Ectodermal cell (in vitro differentiated cells): ENCODE measurements at regions not wholly inside any gene's neighbourhood (a gene's known extent, or its start where the extent isn't known, plus 50 kb on each side); places are given as distances from the start of the nearest gene placed in this dataset.

ENCODE experiments used
- H3K27ac ChIP-seq: 2 replicates; pipeline ENCODE4 v1.7.0; 2013; ENCODE audit warnings: mild to moderate bottlenecking, low read depth, low read length; ENCODE audit not compliant: insufficient read depth, poor library complexity, severe bottlenecking
- H3K27me3 ChIP-seq: 2 replicates; pipeline ENCODE4 v1.7.0; 2013; ENCODE audit warnings: mild to moderate bottlenecking, low read length; ENCODE audit not compliant: insufficient read depth, control insufficient read depth, poor library complexity, severe bottlenecking
- H3K36me3 ChIP-seq: one replicate; pipeline ENCODE4 v1.7.0; 2013; ENCODE audit warnings: low read length; ENCODE audit not compliant: control insufficient read depth, insufficient read depth
- H3K4me1 ChIP-seq: one replicate; pipeline ENCODE4 v1.7.0; 2013; ENCODE audit warnings: low read length; ENCODE audit not compliant: control insufficient read depth, insufficient read depth
- H3K4me3 ChIP-seq: 2 replicates; pipeline ENCODE4 v1.7.0; 2013; ENCODE audit warnings: low read depth, low read length, control low read depth; ENCODE audit not compliant: insufficient read depth
- H3K9me3 ChIP-seq: 2 replicates; pipeline ENCODE4 v1.7.0; 2013; ENCODE audit warnings: mild to moderate bottlenecking, low read length, moderate library complexity; ENCODE audit not compliant: control insufficient read depth
- WGBS, 2 experiments: methylation state at CpG; one replicate each; pipeline ENCODE4 v1.1.7; 2013; ENCODE audit warnings: missing lambda C conversion rate in 2 of 2; 5-methylcytosine and 5-hydroxymethylcytosine counted together

- Histone ChIP-seq H3K4me3 (no peak overlapping the region), H3K27me3 (no peaks in the 10 kb centered on the region), H3K4me1 (no peaks in the 10 kb centered on the region), H3K27ac (no peak overlapping the region), H3K9me3 (no peaks in the 10 kb centered on the region), H3K36me3 (no peaks in the 10 kb centered on the region)
- WGBS, 2 experiments = 90 to 93% methylated on average over 1 of the region's 1 CpG
Measured at GRCh38 chr3:147958754-147959153, 549.6 kb downstream of the ZIC1 start.

DNA sequence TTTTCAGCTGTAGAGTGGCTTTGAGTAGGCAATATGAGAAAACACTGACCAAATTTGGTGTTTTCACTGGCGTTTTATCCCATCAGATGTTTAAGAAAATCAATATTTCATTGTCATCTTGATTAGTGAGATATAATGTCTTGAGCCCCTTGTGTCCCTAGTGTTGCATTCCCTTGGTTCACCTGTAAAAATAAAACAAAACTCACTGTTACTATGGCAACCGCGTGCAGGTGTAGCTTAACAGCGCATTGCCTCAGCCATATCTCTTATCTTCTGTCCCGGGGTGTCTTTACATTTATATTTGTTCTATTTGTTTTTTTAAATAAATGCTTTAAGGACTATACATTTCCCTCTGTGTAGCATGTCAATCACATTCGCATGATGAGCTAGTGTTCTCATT, 551.6 kb downstream of the ZIC1 start:
- H3K36me3 ChIP-seq = no peaks in the 10 kb centered on the region

DNA sequence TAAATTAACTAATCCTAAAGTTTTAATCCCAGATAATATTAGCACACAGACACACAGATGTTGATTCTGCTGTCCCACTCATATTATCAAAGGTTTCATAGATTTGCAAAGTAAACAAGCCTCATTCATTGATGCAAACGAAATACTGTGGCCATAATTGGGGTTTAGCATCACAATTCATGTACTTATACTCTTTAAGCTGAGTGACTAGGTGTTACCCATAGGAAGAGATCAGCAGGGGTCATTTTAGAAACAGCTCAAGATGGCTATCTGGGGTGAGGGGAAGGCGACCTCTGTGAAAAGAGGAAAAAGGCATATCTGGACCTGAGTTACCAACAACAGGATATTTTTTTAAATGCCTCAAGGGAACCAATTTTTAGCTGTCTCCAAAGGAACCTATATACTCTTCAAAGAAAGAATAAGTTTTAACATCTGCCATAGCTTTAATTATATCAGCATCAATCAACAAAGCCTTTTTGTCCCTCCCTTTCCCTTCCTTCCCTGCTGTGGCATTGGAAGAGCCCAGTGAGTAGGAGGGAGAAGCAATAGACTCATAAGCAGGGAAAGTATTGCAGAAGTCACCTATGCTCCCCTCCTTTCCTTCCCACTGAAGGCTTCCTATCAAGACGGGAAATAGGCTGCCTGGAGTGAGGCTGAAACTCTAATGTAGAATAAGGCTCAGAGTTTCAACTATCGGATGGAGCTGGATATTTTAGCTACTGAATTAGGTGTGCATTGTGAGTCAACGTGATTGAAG, 553.4 kb downstream of the ZIC1 start:
- Histone ChIP-seq H3K4me1 (no peaks in the 10 kb centered on the region), H3K4me3 (no peak overlapping the region), H3K27ac (no peak overlapping the region), H3K27me3 (no peaks in the 10 kb centered on the region), H3K9me3 (no peaks in the 10 kb centered on the region), H3K36me3 (no peaks in the 10 kb centered on the region)
- 49 to 61% methylated on average over 5 of the region's 5 CpGs for WGBS, 2 experiments

More for the DNA sequence above, 551.6 kb downstream of the ZIC1 start:
- H3K4me3 ChIP-seq = no peak overlapping the region
- H3K4me1 ChIP-seq = no peaks in the 10 kb centered on the region
- no peaks in the 10 kb centered on the region for H3K27me3 ChIP-seq
- H3K9me3 ChIP-seq = no peaks in the 10 kb centered on the region
- 91% methylated on average over 5 of the region's 6 CpGs for WGBS, 2 experiments
- no peak overlapping the region for H3K27ac ChIP-seq

- Histone ChIP-seq H3K9me3 (no peaks in the 10 kb centered on the region), H3K27me3 (no peaks in the 10 kb centered on the region), H3K36me3 (no peaks in the 10 kb centered on the region), H3K4me1 (no peaks in the 10 kb centered on the region), H3K27ac (no peak overlapping the region), H3K4me3 (no peak overlapping the region)
- 93 to 100% methylated on average over 1 of the region's 1 CpG for WGBS, 2 experiments
Measured at GRCh38 chr3:147963711-147964110, 554.5 kb downstream of the ZIC1 start.

DNA sequence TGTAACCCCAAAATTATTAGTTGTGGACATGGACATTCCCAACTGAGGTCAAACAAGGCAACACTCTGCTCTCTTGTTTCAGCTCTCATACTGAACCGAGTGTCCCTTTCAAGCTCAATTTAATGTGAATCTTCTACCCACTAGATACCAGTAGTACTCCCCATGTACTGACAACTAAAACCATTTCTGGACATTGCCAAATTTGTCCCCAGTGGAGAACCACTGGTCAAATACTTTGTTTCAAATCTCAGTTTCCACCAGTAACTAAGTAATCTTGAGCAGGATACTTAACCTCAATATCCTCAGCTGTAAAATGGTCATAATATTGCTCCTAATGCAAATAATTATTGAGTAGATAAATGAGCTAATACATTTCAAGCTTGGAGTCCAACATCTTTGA, 566.0 kb downstream of the ZIC1 start:
- Histone ChIP-seq H3K27me3 (no peaks in the 10 kb centered on the region), H3K9me3 (no peaks in the 10 kb centered on the region), H3K27ac (no peak overlapping the region), H3K4me3 (no peak overlapping the region), H3K36me3 (no peaks in the 10 kb centered on the region), H3K4me1 (no peaks in the 10 kb centered on the region)
- WGBS, 2 experiments = 90 to 94% methylated on average over 1 of the region's 1 CpG

DNA sequence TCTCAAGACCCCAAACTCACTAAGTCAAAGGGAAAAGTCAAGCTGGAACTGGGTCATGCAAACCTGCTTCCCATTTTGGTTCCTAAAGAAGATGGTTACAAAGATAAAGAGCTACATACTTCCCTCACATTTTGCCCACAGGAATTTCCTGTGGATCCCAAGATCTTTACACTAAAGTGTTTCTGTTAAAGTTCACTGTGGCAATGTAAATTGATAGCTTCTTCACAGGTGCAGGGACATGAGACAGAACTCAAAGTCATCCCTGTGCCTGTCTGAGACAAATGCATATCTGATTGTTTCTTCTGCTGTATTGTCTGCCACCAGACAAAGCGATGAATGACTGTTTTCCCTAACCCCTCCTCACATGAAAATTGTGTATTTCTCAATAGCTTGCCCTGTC, 567.8 kb downstream of the ZIC1 start:
- Histone ChIP-seq H3K4me3 (no peak overlapping the region), H3K27me3 (no peaks in the 10 kb centered on the region), H3K36me3 (no peaks in the 10 kb centered on the region), H3K27ac (no peak overlapping the region), H3K9me3 (no peaks in the 10 kb centered on the region), H3K4me1 (no peaks in the 10 kb centered on the region)
- 88 to 94% methylated on average over 1 of the region's 1 CpG for WGBS, 2 experiments

DNA sequence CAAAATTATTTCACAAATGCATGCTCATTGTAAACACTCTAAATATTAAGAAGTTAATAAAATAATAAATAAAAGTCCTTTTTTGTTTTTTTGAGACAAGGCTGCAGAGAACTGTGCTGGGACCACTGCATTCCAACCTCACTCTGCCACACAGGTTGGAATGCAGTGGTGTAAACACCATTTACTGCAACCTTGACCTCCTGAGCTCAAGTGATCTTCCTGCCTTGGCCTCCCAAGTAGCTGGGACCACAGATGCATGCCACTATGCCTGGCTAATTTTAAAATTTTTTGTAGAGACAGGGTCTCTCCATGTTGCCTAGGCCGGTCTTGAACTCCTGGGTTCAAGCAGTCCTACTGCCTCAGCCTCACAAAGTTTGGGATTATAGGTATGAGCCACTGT, 578.4 kb downstream of the ZIC1 start:
- Histone ChIP-seq H3K4me3 (no peak overlapping the region), H3K27me3 (no peaks in the 10 kb centered on the region), H3K27ac (no peak overlapping the region), H3K36me3 (no peaks in the 10 kb centered on the region), H3K9me3 (no peaks in the 10 kb centered on the region), H3K4me1 (no peaks in the 10 kb centered on the region)
- WGBS, 2 experiments = 93 to 100% methylated on average over 1 of the region's 1 CpG

GRCh38 chr3:147989344-147989743, 580.2 kb downstream of the ZIC1 start:
- Histone ChIP-seq H3K4me3 (no peak overlapping the region), H3K36me3 (no peaks in the 10 kb centered on the region), H3K9me3 (no peaks in the 10 kb centered on the region), H3K27ac (no peak overlapping the region), H3K27me3 (no peaks in the 10 kb centered on the region), H3K4me1 (no peaks in the 10 kb centered on the region)
- WGBS, 2 experiments = 94% methylated on average over 27 of the region's 27 CpGs

GRCh38 chr3:148002705-148003205, 593.6 kb downstream of the ZIC1 start:
- Histone ChIP-seq H3K36me3 (no peaks in the 10 kb centered on the region), H3K27me3 (no peaks in the 10 kb centered on the region), H3K4me1 (peaks cover 4% of the 10 kb centered on the region), H3K27ac (no peak overlapping the region), H3K9me3 (no peaks in the 10 kb centered on the region), H3K4me3 (no peak overlapping the region)
- 94 to 100% methylated on average over 3 of the region's 4 CpGs for WGBS, 2 experiments

GRCh38 chr3:148004331-148004730, 595.2 kb downstream of the ZIC1 start:
- Histone ChIP-seq H3K36me3 (no peaks in the 10 kb centered on the region), H3K4me3 (no peak overlapping the region), H3K9me3 (no peaks in the 10 kb centered on the region), H3K4me1 (peaks cover 4% of the 10 kb centered on the region), H3K27me3 (no peaks in the 10 kb centered on the region), H3K27ac (no peak overlapping the region)
- WGBS, 2 experiments = 63 to 77% methylated on average over 2 to 3 of the region's 3 CpGs
